NB4 (cell line): ENCODE measurements at regions not wholly inside any gene's neighbourhood (a gene's known extent, or its start where the extent isn't known, plus 50 kb on each side); places are given as distances from the start of the nearest gene placed in this dataset.

Source experiments
- MYC ChIP-seq: IDR thresholded peaks from 2 replicates; pipeline ENCODE4 v1.6.1; 2011; ENCODE audit warnings: low read depth, low read length
- POLR2A ChIP-seq: IDR thresholded peaks from 2 replicates; pipeline ENCODE4 v1.6.1; 2011; ENCODE audit warnings: mild to moderate bottlenecking; ENCODE audit not compliant: insufficient read length; ENCODE audit errors: extremely low read depth
- TF ChIP-seq, protein P1 (sequence below): IDR thresholded peaks from one replicate; pipeline ENCODE4 v1.5.1; 2012; ENCODE audit warnings: low read depth, low read length
- TF ChIP-seq, protein P2 (sequence below): IDR thresholded peaks from 2 replicates; pipeline ENCODE4 v1.6.1; 2011; ENCODE audit warnings: low read depth, low read length

DNA sequence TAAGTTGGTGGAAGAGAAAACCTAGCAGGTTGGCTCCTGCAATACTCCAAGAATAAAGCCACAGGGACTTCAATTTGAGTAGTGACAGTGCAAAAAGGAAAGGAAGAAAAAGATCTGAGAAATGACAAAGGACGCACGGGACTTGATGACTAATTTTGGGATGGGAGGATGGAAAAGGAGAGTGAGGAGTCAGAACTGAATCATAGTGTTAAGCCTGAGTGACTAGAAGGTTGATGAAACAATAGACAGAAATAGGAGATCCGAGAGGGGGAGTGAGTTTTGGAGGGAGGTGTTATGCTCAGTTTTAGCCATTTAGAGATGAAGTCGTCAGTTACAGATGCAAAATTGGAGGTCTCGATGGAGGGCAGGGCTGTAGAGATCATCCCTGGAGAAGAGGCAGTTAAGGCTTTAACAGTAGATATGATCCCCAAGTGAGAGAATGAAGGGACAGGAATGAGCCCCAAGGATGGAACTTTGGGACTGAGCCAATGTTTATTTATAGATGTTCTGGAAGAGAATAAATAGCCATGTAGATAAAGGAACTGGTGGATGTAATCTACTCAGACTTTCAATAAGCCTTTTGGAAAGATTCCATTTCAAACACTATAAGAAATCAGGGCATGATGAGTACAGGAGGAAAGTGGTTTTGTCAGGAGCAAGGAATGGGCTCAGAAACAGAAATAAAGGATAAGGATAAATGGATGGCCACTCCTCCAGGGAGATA, 108.9 kb upstream of the NCAM1 start:
- TF ChIP-seq, protein P1, sequence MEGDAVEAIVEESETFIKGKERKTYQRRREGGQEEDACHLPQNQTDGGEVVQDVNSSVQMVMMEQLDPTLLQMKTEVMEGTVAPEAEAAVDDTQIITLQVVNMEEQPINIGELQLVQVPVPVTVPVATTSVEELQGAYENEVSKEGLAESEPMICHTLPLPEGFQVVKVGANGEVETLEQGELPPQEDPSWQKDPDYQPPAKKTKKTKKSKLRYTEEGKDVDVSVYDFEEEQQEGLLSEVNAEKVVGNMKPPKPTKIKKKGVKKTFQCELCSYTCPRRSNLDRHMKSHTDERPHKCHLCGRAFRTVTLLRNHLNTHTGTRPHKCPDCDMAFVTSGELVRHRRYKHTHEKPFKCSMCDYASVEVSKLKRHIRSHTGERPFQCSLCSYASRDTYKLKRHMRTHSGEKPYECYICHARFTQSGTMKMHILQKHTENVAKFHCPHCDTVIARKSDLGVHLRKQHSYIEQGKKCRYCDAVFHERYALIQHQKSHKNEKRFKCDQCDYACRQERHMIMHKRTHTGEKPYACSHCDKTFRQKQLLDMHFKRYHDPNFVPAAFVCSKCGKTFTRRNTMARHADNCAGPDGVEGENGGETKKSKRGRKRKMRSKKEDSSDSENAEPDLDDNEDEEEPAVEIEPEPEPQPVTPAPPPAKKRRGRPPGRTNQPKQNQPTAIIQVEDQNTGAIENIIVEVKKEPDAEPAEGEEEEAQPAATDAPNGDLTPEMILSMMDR = no peak
- TF ChIP-seq MYC (no peak), POLR2A (no peak)
- TF ChIP-seq, protein P2, sequence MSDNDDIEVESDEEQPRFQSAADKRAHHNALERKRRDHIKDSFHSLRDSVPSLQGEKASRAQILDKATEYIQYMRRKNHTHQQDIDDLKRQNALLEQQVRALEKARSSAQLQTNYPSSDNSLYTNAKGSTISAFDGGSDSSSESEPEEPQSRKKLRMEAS = no peak
